Embryonic facial prominence (tissue), 1 donor: ENCODE measurements at regions not wholly inside any gene's neighbourhood (a gene's known extent, or its start where the extent isn't known, plus 50 kb on each side); places are given as distances from the start of the nearest gene placed in this dataset.

Source experiments
- DNase-seq: peaks from one replicate; pipeline ENCODE4 v3.0.0-alpha.2; 2016; ENCODE audit errors: extremely low spot score

GRCh38 chrX:13149702-13150350 is 105.4 kb upstream of the FAM9C start:
- DNase-seq = no peak

- DNase-seq = no peak
Measured at GRCh38 chrX:13147733-13148132, 103.3 kb upstream of the FAM9C start.

- DNase-seq = no peak
Measured at GRCh38 chrX:13147147-13147546, 102.7 kb upstream of the FAM9C start.

GRCh38 chrX:13144927-13145655 is 100.7 kb upstream of the FAM9C start:
- no peak for DNase-seq

GRCh38 chrX:13142891-13143290 is 98.5 kb upstream of the FAM9C start:
- no peak for DNase-seq

- no peak for DNase-seq
Measured at GRCh38 chrX:13140007-13140406, 95.6 kb upstream of the FAM9C start.

GRCh38 chrX:13131396-13132137 is 87.1 kb upstream of the FAM9C start:
- DNase-seq = no peak

- no peak for DNase-seq
Measured at GRCh38 chrX:13130816-13131215, 86.4 kb upstream of the FAM9C start.

- no peak for DNase-seq
Measured at GRCh38 chrX:13128104-13128503, 83.7 kb upstream of the FAM9C start.

- DNase-seq = no peak
Measured at GRCh38 chrX:13126775-13127174, 82.4 kb upstream of the FAM9C start.

GRCh38 chrX:13125188-13125587 is 80.8 kb upstream of the FAM9C start:
- DNase-seq = no peak

- peak; percentile 5 for DNase-seq
Measured at GRCh38 chrX:13123857-13124345, 79.5 kb upstream of the FAM9C start.

- no peak for DNase-seq
Measured at GRCh38 chrX:13123247-13123856, 78.9 kb upstream of the FAM9C start.

- peak; percentile 6 for DNase-seq
Measured at GRCh38 chrX:13121020-13121555, 76.7 kb upstream of the FAM9C start.

- no peak for DNase-seq
Measured at GRCh38 chrX:13120017-13120416, 75.6 kb upstream of the FAM9C start.

- DNase-seq = no peak
Measured at GRCh38 chrX:13119386-13119785, 75.0 kb upstream of the FAM9C start.

GRCh38 chrX:13115146-13115855 is 70.9 kb upstream of the FAM9C start:
- no peak for DNase-seq

- DNase-seq = no peak
Measured at GRCh38 chrX:13112499-13112898, 68.1 kb upstream of the FAM9C start.

- no peak for DNase-seq
Measured at GRCh38 chrX:13110433-13111324, 66.3 kb upstream of the FAM9C start.

GRCh38 chrX:13109817-13110216 is 65.4 kb upstream of the FAM9C start:
- no peak for DNase-seq
